ENCODE measurements at regions not wholly inside any gene's neighbourhood (a gene's known extent, or its start where the extent isn't known, plus 50 kb on each side); places are given as distances from the start of the nearest gene placed in this dataset.

GRCh38 chr14:49971156-49972130 lies 78.6 kb downstream of the ARF6 start:
- DNase-seq (ENCODE audit: low read depth, low spot score) = no peak

GRCh38 chr14:49972131-49972671 lies 79.3 kb downstream of the ARF6 start:
- DNase-seq (ENCODE audit: low read depth, low spot score) = no peak

GRCh38 chr14:49972823-49973222 lies 79.9 kb downstream of the ARF6 start:
- no peak for DNase-seq (ENCODE audit: low read depth, low spot score)

GRCh38 chr14:49975276-49975675 lies 82.4 kb downstream of the ARF6 start:
- DNase-seq (ENCODE audit: low read depth, low spot score) = no peak

GRCh38 chr14:49975799-49976198 lies 82.9 kb downstream of the ARF6 start:
- no peak for DNase-seq (ENCODE audit: low read depth, low spot score)

- peak; percentile 25 for DNase-seq (ENCODE audit: low read depth, low spot score)
Measured at GRCh38 chr14:49977126-49977841, 84.4 kb downstream of the ARF6 start.

GRCh38 chr14:49980027-49980426 lies 87.1 kb downstream of the ARF6 start:
- no peak for DNase-seq (ENCODE audit: low read depth, low spot score)

GRCh38 chr14:49982082-49982481 lies 89.2 kb downstream of the ARF6 start:
- DNase-seq (ENCODE audit: low read depth, low spot score) = no peak

- DNase-seq (ENCODE audit: low read depth, low spot score) = no peak
Measured at GRCh38 chr14:49982501-49982951, 89.6 kb downstream of the ARF6 start.

GRCh38 chr14:49984424-49984823 lies 91.5 kb downstream of the ARF6 start:
- no peak for DNase-seq (ENCODE audit: low read depth, low spot score)

- no peak for DNase-seq (ENCODE audit: low read depth, low spot score)
Measured at GRCh38 chr14:49986343-49987014, 93.6 kb downstream of the ARF6 start.

- DNase-seq (ENCODE audit: low read depth, low spot score) = no peak
Measured at GRCh38 chr14:49988080-49988990, 95.5 kb downstream of the ARF6 start.

- DNase-seq (ENCODE audit: low read depth, low spot score) = no peak
Measured at GRCh38 chr14:49989966-49990365, 97.1 kb downstream of the ARF6 start.

GRCh38 chr14:49991491-49991890 lies 98.6 kb downstream of the ARF6 start:
- no peak for DNase-seq (ENCODE audit: low read depth, low spot score)

GRCh38 chr14:49992036-49992435 lies 99.2 kb downstream of the ARF6 start:
- DNase-seq (ENCODE audit: low read depth, low spot score) = no peak

- no peak for DNase-seq (ENCODE audit: low read depth, low spot score)
Measured at GRCh38 chr14:49992448-49992847, 99.6 kb downstream of the ARF6 start.

GRCh38 chr14:49992901-49993339 lies 100.0 kb downstream of the ARF6 start:
- no peak for DNase-seq (ENCODE audit: low read depth, low spot score)

- DNase-seq (ENCODE audit: low read depth, low spot score) = no peak
Measured at GRCh38 chr14:49993565-49993964, 100.7 kb downstream of the ARF6 start.

GRCh38 chr14:49994951-49995561 lies 102.2 kb downstream of the ARF6 start:
- DNase-seq (ENCODE audit: low read depth, low spot score) = no peak

GRCh38 chr14:49997991-49998390 lies 105.1 kb downstream of the ARF6 start:
- DNase-seq (ENCODE audit: low read depth, low spot score) = no peak
